Bronchial epithelial cell (primary cell): ENCODE measurements at regions not wholly inside any gene's neighbourhood (a gene's known extent, or its start where the extent isn't known, plus 50 kb on each side); places are given as distances from the start of the nearest gene placed in this dataset.

Source experiments
- DNase-seq: peaks from one replicate; pipeline ENCODE4 v3.0.0-alpha.2; 2010; ENCODE audit warnings: low read depth
- FAIRE-seq: peaks from 2 replicates; lab custom pipeline; 2011; peaks lifted over from hg19 to GRCh38; lab: Jason Lieb, UNC
- H3K27me3 ChIP-seq: 2 replicates; pipeline ENCODE4 v1.5.1; 2011; ENCODE audit warnings: low read length; ENCODE audit not compliant: control insufficient read depth, insufficient read depth
- H3K36me3 ChIP-seq: 2 replicates; pipeline ENCODE4 v1.5.1; 2011; ENCODE audit warnings: low read length; ENCODE audit not compliant: control insufficient read depth, insufficient read depth
- H3K4me3 ChIP-seq: 2 replicates; pipeline ENCODE4 v1.5.1; 2011; ENCODE audit warnings: mild to moderate bottlenecking, low read depth, low read length, control low read depth
- CTCF ChIP-seq: IDR thresholded peaks from 2 replicates; pipeline ENCODE4 v1.5.1; 2011; ENCODE audit warnings: mild to moderate bottlenecking, moderate library complexity, low read length, control low read depth, inconsistent platforms; ENCODE audit not compliant: insufficient read depth, severe bottlenecking

GRCh38 chr5:125560476-125561225, 814.2 kb upstream of the ZNF608 start:
- Histone ChIP-seq H3K36me3 (no peaks in the 10 kb centered on the region), H3K4me3 (no peak overlapping the region), H3K27me3 (no peaks in the 10 kb centered on the region)
- TF ChIP-seq CTCF: no peak
- FAIRE-seq (peak; percentile 55), DNase-seq (peak; percentile 83)

GRCh38 chr5:125564317-125564975, 818.0 kb upstream of the ZNF608 start:
- Histone ChIP-seq H3K36me3 (no peaks in the 10 kb centered on the region), H3K4me3 (no peak overlapping the region), H3K27me3 (no peaks in the 10 kb centered on the region)
- FAIRE-seq (no peak), DNase-seq (no peak)
- TF ChIP-seq CTCF: no peak

- no peak overlapping the region for H3K4me3 ChIP-seq
- H3K36me3 ChIP-seq: no peaks in the 10 kb centered on the region
- no peak for FAIRE-seq
- DNase-seq: no peak
- TF ChIP-seq CTCF: no peak
- H3K27me3 ChIP-seq: no peaks in the 10 kb centered on the region
Observed at GRCh38 chr5:125574491-125575044, 828.1 kb upstream of the ZNF608 start.

GRCh38 chr5:125575171-125575890, 828.9 kb upstream of the ZNF608 start:
- DNase-seq (no peak), FAIRE-seq (no peak)
- TF ChIP-seq CTCF: no peak
- Histone ChIP-seq H3K36me3 (no peaks in the 10 kb centered on the region), H3K27me3 (no peaks in the 10 kb centered on the region), H3K4me3 (no peak overlapping the region)

- H3K36me3 ChIP-seq: no peaks in the 10 kb centered on the region
- no peak for FAIRE-seq
- TF ChIP-seq CTCF: no peak
- no peak for DNase-seq
- H3K4me3 ChIP-seq: no peak overlapping the region
- no peaks in the 10 kb centered on the region for H3K27me3 ChIP-seq
Observed at GRCh38 chr5:125575891-125576505, 829.6 kb upstream of the ZNF608 start.
